GM12878 (cell line): ENCODE measurements at regions not wholly inside any gene's neighbourhood (a gene's known extent, or its start where the extent isn't known, plus 50 kb on each side); places are given as distances from the start of the nearest gene placed in this dataset.

Experiments
- ATAC-seq: fragments of 200-7000 bp; cut with Tn5 transposase; 3 replicates; pipeline ENCODE4 v1.9.1; 2020; ENCODE audit warnings: mild to moderate bottlenecking, moderate library complexity
- BruUV-seq: library from RNA; stranded (reverse); fragments of 400-500 nt; replicated peaks from 2 replicates; lab custom pipeline; 2021; lab: Mats Ljungman, UMichigan
- CTCF ChIA-PET: fragments of 300-600 bp; sonication (Branson Sonifier 250); formaldehyde crosslinking; extraction: SDS; loops from one replicate; lab custom pipeline; 2021; ENCODE audit warnings: inconsistent platforms; lab: Yijun Ruan, JAX
- POLR2A ChIA-PET: fragments of 350-600 bp; formaldehyde crosslinking; extraction: SDS; loops from one replicate; lab custom pipeline; 2021; ENCODE audit warnings: inconsistent platforms; lab: Charles Lee
- RAD21 ChIA-PET: fragments of 300-600 bp; sonication (Branson Sonifier 250); formaldehyde crosslinking; loops from one replicate; lab custom pipeline; 2023; ENCODE audit warnings: antibody characterized with exemption; ENCODE audit not compliant: unreplicated experiment; lab: Charles Lee
- SMC1A ChIA-PET: fragments of 300-600 bp; sonication (Branson Sonifier 250); formaldehyde crosslinking; loops from one replicate; lab custom pipeline; 2023; ENCODE audit not compliant: unreplicated experiment, uncharacterized antibody; lab: Charles Lee
- DNase-seq: peaks from one replicate; pipeline ENCODE4 v3.0.0-alpha.2; 2011; ENCODE audit warnings: low read depth, low spot score
- FAIRE-seq: peaks from 3 replicates; lab custom pipeline; 2011; peaks lifted over from hg19 to GRCh38; lab: Jason Lieb, UNC
- H2AFZ ChIP-seq: 2 replicates; pipeline ENCODE4 v1.6.0; 2011; ENCODE audit warnings: low read depth, low read length, control low read depth; ENCODE audit not compliant: control insufficient read depth
- H3K27ac ChIP-seq: 2 replicates; pipeline ENCODE4 v1.5.1; 2011; ENCODE audit warnings: control low read depth; ENCODE audit not compliant: control insufficient read depth, insufficient read depth
- H3K27me3 ChIP-seq, 2 experiments: replicated peaks in 1 of 2; 2 replicates each; pipeline versions ENCODE4 v1.6.0 to v1.6.1; 2011; ENCODE audit warnings: low read length in 1 of 2; ENCODE audit not compliant: control insufficient read depth in 2 of 2, insufficient read depth in 2 of 2
- H3K36me3 ChIP-seq, 2 experiments: 2 replicates each; pipeline ENCODE4 v1.5.1; 2011; ENCODE audit warnings: low read length in 1 of 2; ENCODE audit not compliant: control insufficient read depth in 2 of 2, insufficient read depth in 2 of 2
- H3K4me1 ChIP-seq: 2 replicates; pipeline ENCODE4 v1.6.1; 2011; ENCODE audit warnings: mild to moderate bottlenecking, low read length, moderate library complexity, mixed read lengths; ENCODE audit not compliant: control insufficient read depth, insufficient read depth
- H3K4me2 ChIP-seq: 2 replicates; pipeline ENCODE4 v1.6.0; 2011; ENCODE audit warnings: control low read depth; ENCODE audit not compliant: control insufficient read depth, insufficient read depth
- H3K4me3 ChIP-seq: fragments of 200-600 bp; sonication (generic); 2 replicates; pipeline ENCODE4 v1.5.1; 2016
- H3K79me2 ChIP-seq: 2 replicates; pipeline ENCODE4 v1.6.0; 2011; ENCODE audit warnings: low read length; ENCODE audit not compliant: control insufficient read depth, insufficient read depth
- H3K9ac ChIP-seq: 2 replicates; pipeline ENCODE4 v1.8.0; 2011; ENCODE audit warnings: low read length, control low read depth, mixed read lengths; ENCODE audit not compliant: control insufficient read depth, insufficient read depth
- H3K9me3 ChIP-seq: replicated peaks from 3 replicates; pipeline ENCODE4 v1.5.1; 2011; ENCODE audit warnings: mild to moderate bottlenecking, low read length; ENCODE audit not compliant: control insufficient read depth, insufficient read depth
- H4K20me1 ChIP-seq: 2 replicates; pipeline ENCODE4 v1.6.0; 2011; ENCODE audit not compliant: control insufficient read depth, insufficient read depth
- CREM ChIP-seq: IDR thresholded peaks from 2 replicates; pipeline ENCODE4 v1.6.1; 2014; ENCODE audit warnings: antibody characterized with exemption, low read depth
- JUNB ChIP-seq: IDR thresholded peaks from 2 replicates; pipeline ENCODE4 v1.6.1; 2016; ENCODE audit warnings: antibody characterized with exemption, mild to moderate bottlenecking
- NBN ChIP-seq: fragments of 450-650 bp; IDR thresholded peaks from 2 replicates; pipeline ENCODE4 v1.6.1; 2016
- POLR2AphosphoS5 ChIP-seq: IDR thresholded peaks from 2 replicates; pipeline ENCODE4 v1.6.1; 2011; ENCODE audit warnings: mild to moderate bottlenecking, low read length, inconsistent platforms
- POU2F2 ChIP-seq: IDR thresholded peaks from 3 replicates; pipeline ENCODE4 v1.6.1; 2011; ENCODE audit warnings: low read depth, mild to moderate bottlenecking, low read length, borderline replicate concordance
- SIN3A ChIP-seq: IDR thresholded peaks from 2 replicates; pipeline ENCODE4 v1.6.1; 2012; ENCODE audit warnings: low read depth, low read length, improper control_type of control experiment
- TCF12 ChIP-seq: IDR thresholded peaks from 2 replicates; pipeline ENCODE4 v1.6.1; 2011; ENCODE audit warnings: low read depth, mild to moderate bottlenecking, low read length
- ZZZ3 ChIP-seq: IDR thresholded peaks from 2 replicates; pipeline ENCODE4 v1.6.1; 2011; ENCODE audit warnings: low read depth; ENCODE audit not compliant: control insufficient read depth, insufficient read length
- WGBS: methylation state at CpG from one replicate; pipeline ENCODE4 v1.1.6; 2016; ENCODE audit warnings: low lambda C conversion rate; ENCODE audit not compliant: insufficient replicate concordance, insufficient coverage; ENCODE audit errors: missing lambda C conversion rate; 5-methylcytosine and 5-hydroxymethylcytosine counted together
- in situ Hi-C: fragments of 300-500 bp; cut with MboI; formaldehyde crosslinking; loops from 9 replicates; pipeline ENCODE4 v1.14.3; 2018; ENCODE audit warnings: mixed read lengths
- intact Hi-C: fragments of 100-400 bp; cut with micrococcal nuclease; formaldehyde crosslinking; loops from one replicate; pipeline ENCODE4 v1.14.2; 2022; ENCODE audit not compliant: unreplicated experiment
- TF ChIP-seq, protein P1 (sequence below): fragments of 450-650 bp; IDR thresholded peaks from 2 replicates; pipeline ENCODE4 v1.6.1; 2017; ENCODE audit warnings: mild to moderate bottlenecking

- no peak overlapping the region for H2AFZ ChIP-seq
- POLR2A ChIA-PET, result no interaction called here
- ATAC-seq (no peak), DNase-seq (no peak), FAIRE-seq (no peak)
- in situ Hi-C loops, result loop anchor here (10.0 kb wide), 1 partner anchor 1092 kb away; no protein-coding TSS in a partner anchor
- no peak overlapping the region for H3K27ac ChIP-seq
- intact Hi-C loops, result no loop called here
- H3K27me3 ChIP-seq, result no peaks in the 10 kb centered on the region
- H3K79me2 ChIP-seq, result no peaks in the 10 kb centered on the region
- CTCF ChIA-PET, result interaction anchor here (0.9 kb wide), 1 partner anchor 10 kb away, joined by 4 read pairs; no protein-coding TSS in a partner anchor
- no peak for TF ChIP-seq POLR2AphosphoS5
- TF ChIP-seq TCF12, result no peak
- TF ChIP-seq JUNB, result no peak
- TF ChIP-seq SIN3A, result no peak
- TF ChIP-seq CREM, result no peak
- RAD21 ChIA-PET, result no interaction called here
- no peak overlapping the region for H3K4me2 ChIP-seq
- no peaks in the 10 kb centered on the region for H4K20me1 ChIP-seq
- no peak overlapping the region for H3K4me3 ChIP-seq
- SMC1A ChIA-PET, result no interaction called here
- H3K9ac ChIP-seq, result no peak overlapping the region
- H3K36me3 ChIP-seq, result no peaks in the 10 kb centered on the region
- H3K9me3 ChIP-seq, result no peaks in the 10 kb centered on the region
- no TSS peak for BruUV-seq
- H3K4me1 ChIP-seq, result no peaks in the 10 kb centered on the region
Observed at GRCh38 chr2:225893151-225893550, 493.6 kb downstream of the NYAP2 start.

DNA sequence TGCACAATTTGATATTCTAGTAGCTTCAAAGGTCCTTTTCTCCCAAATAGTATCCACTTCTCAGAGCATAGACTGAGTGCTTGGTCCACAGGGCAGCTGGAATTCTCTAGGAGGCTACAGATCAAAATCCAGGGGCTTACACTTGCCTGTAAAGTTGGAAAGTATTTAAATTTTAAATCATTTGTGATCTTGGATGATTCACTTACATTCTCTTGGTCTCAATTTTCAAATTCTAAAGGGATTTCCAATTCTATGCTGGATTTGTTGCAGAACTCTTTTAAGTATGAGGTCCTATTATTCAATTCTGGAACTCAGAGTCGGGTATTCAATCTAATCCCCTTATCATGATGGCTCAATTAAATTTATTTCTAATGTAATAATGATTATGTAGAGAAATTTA is 492.3 kb downstream of the NYAP2 start:
- FAIRE-seq (no peak), ATAC-seq (no peak)
- intact Hi-C loops, result no loop called here
- WGBS, result 0% methylated on average over 1 of the region's 1 CpG
- Histone ChIP-seq H3K27me3 (no peaks in the 10 kb centered on the region), H4K20me1 (no peaks in the 10 kb centered on the region), H3K4me3 (no peak overlapping the region), H3K4me2 (no peak overlapping the region), H3K79me2 (no peaks in the 10 kb centered on the region), H3K9me3 (no peaks in the 10 kb centered on the region), H3K27ac (no peak overlapping the region), H3K36me3 (no peaks in the 10 kb centered on the region)
- SMC1A ChIA-PET, result no interaction called here
- CTCF ChIA-PET, result interaction anchor here (3.2 kb wide), 1 partner anchor 911 kb away, joined by 38 read pairs; no protein-coding TSS in a partner anchor
- in situ Hi-C loops, result loop anchor here (10.0 kb wide), 1 partner anchor 1093 kb away; no protein-coding TSS in a partner anchor
- RAD21 ChIA-PET, result no interaction called here
- no peak for TF ChIP-seq POU2F2
- TF ChIP-seq, protein P1, sequence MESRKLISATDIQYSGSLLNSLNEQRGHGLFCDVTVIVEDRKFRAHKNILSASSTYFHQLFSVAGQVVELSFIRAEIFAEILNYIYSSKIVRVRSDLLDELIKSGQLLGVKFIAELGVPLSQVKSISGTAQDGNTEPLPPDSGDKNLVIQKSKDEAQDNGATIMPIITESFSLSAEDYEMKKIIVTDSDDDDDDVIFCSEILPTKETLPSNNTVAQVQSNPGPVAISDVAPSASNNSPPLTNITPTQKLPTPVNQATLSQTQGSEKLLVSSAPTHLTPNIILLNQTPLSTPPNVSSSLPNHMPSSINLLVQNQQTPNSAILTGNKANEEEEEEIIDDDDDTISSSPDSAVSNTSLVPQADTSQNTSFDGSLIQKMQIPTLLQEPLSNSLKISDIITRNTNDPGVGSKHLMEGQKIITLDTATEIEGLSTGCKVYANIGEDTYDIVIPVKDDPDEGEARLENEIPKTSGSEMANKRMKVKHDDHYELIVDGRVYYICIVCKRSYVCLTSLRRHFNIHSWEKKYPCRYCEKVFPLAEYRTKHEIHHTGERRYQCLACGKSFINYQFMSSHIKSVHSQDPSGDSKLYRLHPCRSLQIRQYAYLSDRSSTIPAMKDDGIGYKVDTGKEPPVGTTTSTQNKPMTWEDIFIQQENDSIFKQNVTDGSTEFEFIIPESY, result no peak
- TF ChIP-seq ZZZ3, result no peak
- TF ChIP-seq NBN, result no peak
- TF ChIP-seq JUNB, result no peak
- TF ChIP-seq, all 136 proteins: peak for 0
- no peak overlapping the region for H2AFZ ChIP-seq
- DNase-seq, result no peak
- no TSS peak for BruUV-seq
- POLR2A ChIA-PET, result no interaction called here
- H3K9ac ChIP-seq, result no peak overlapping the region
- no peaks in the 10 kb centered on the region for H3K4me1 ChIP-seq
